ENCODE measurements at regions not wholly inside any gene's neighbourhood (a gene's known extent, or its start where the extent isn't known, plus 50 kb on each side); places are given as distances from the start of the nearest gene placed in this dataset.

DNA sequence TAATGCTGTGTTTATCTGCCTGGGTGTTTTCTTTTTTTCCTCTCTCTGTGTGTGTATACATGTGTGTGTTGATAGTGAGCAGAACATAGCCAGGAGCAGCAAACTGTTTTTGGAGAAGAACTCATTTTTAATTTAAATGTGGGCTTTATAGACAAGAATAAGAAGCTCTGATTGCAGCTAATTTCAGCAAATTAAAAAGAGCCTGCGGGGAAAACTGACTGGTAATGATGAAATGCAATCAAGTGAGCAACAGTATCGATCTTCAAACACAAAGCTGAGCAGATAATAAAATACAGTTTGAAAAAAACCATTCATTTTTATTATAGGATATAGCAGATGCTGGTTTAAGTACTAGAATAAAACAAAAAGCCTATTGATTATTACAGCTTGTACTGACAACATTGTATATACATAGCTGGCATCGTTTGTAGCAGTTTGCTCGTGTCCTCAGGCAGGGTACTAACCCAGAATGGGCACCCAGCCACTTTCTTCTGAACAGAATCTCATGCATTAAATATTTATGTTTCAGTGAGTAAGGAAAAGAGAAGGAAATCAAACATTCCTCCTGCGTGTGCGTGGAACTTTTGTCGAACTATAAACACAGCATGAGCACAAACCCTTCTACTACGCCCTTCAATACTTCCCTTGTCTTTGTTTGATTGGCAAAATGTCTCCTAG is 73.5 kb upstream of the ZFP42 start:
- DNase-seq (ENCODE audit: low spot score), result no peak

DNA sequence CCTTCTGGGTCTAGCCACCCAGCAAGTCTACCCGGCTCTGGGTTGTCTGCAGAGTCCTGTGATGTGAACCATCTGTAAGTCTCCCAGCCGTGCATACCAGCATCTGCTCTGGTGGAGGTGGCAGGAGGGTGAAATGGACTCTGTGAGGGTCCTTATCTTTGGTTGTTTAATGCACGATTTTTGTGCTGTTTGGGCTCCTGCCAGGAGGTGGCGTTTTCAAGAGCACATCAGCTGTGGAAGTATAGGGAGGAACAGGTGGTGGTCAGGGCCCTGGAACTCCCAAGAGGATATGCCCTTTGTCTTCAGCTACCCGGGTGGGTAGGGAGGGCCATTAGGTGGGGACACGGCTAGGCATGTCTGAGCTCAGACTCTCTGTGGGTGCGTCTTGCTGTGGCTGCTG is 66.5 kb upstream of the ZFP42 start:
- no peak for DNase-seq (ENCODE audit: low spot score)

DNA sequence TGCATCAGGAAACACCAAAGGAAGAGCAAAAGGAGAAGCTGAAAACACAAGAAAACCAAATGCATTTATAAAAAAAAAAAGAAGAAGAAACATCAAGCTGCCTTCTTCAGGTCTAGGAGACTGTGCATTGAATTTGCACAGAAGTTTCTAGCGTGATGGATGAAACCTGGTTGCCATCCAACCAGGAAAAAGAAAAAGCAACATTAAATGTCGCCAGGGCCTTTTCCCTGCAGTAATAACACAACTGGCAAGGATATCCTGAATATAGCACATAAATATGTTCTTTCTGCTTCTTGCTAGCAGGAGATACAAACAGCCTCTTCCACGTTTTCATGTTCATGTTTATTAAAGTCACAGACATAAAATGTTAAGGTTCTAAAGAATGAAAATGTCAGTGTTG is 60.8 kb upstream of the ZFP42 start:
- no peak for DNase-seq (ENCODE audit: low spot score)

DNA sequence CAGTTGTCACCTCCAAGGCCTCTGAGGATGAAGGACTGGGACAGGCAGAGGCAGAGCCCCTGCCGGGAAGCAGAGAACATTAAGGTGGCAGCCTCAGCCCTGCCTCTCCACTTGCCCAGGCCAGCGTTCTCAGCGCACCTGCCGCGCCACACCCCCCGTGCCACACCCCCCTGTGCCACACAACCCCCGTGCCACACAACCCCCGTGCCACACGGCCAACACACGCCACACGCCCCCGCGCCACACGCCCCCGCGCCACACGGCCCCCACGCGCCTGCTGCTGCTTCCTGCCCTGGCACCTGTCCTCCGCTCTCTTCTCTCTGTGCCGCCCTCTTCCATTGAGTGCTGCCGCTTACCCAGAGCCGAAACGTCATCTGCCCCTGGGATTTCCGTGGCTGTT is 58.0 kb upstream of the ZFP42 start:
- DNase-seq (ENCODE audit: low spot score), result no peak

DNA sequence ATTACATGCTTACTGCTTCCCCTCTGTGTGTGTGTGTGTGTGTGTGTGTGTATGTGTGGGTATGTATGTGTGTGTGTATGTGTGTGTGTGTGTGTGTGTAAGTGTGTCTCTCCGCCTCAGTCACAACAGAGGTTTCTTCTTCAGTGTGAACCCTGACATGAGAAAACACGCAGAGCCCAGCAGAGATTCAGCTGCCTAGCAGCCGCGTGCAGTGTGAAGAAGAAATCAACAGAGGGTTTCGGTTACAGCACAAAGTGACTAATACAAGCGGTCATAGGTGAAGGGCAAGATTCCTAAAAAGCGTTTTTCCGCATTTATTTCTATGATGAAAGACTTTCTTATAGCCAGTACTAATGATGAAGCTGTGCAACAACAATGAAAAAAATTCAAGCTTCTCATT is 55.3 kb upstream of the ZFP42 start:
- DNase-seq (ENCODE audit: low spot score), result no peak

DNA sequence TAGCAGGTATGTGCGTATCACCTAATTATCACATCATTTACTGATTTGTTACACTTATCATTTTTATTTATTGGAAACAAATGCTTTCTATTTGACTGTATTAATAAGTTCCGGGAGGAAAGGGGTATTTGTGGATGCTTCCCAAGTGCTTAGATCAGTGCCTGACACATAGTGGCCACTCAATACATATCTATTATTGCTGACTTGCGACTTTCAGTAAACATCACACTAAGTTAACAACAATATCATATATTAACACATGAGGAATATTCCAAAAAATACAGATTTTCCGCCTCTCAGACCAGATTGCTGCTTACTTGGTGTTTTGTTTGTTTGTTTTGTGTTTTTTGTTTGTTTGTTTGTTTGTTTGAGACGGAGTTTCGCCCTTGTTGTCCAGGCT is 52.6 kb upstream of the ZFP42 start:
- no peak for DNase-seq (ENCODE audit: low spot score)

DNA sequence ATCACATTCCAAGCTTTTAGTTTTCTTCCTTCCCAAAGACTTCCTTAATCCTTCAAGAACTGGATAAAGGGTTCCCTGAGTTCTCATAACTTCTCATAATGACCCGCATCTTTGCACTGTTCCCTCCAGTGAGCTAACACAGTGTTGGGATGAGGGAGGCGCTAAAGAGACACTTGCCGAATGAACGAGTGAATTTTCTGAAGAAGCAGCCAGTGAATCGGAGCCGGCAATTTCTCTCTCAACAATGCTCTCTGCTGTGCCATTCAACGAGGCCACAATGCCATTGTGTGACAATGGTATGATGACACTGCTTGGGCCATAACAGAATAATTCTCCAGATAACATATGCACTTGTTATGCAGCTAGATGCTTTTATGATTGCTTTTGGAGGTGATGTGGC is 51.4 kb upstream of the ZFP42 start:
- DNase-seq (ENCODE audit: low spot score), result no peak

All from germinal center (tissue), 1 donor.